GM12873 (cell line): ENCODE measurements at regions not wholly inside any gene's neighbourhood (a gene's known extent, or its start where the extent isn't known, plus 50 kb on each side); places are given as distances from the start of the nearest gene placed in this dataset.

Source experiments
- CTCF ChIP-seq: IDR thresholded peaks from 2 replicates; pipeline ENCODE4 v1.5.1; 2012; ENCODE audit warnings: low read depth, mild to moderate bottlenecking, moderate library complexity, low read length, control low read depth; ENCODE audit not compliant: insufficient read depth; ENCODE audit errors: missing control alignments

GRCh38 chr5:53782620-53783019, 222.2 kb downstream of the NDUFS4 start:
- TF ChIP-seq CTCF, result no peak

- TF ChIP-seq CTCF, result no peak
Measured at GRCh38 chr5:53783624-53784228, 223.3 kb downstream of the NDUFS4 start.

GRCh38 chr5:53784596-53784995, 224.2 kb downstream of the NDUFS4 start:
- no peak for TF ChIP-seq CTCF

GRCh38 chr5:53785924-53786323, 225.5 kb downstream of the NDUFS4 start:
- no peak for TF ChIP-seq CTCF

- TF ChIP-seq CTCF, result no peak
Measured at GRCh38 chr5:53790026-53790425, 229.6 kb downstream of the NDUFS4 start.

GRCh38 chr5:53792338-53792737, 231.9 kb downstream of the NDUFS4 start:
- no peak for TF ChIP-seq CTCF

- TF ChIP-seq CTCF, result no peak
Measured at GRCh38 chr5:53814819-53815218, 254.4 kb downstream of the NDUFS4 start.

GRCh38 chr5:53815471-53815870, 255.0 kb downstream of the NDUFS4 start:
- TF ChIP-seq CTCF, result no peak
